ENCODE measurements at regions not wholly inside any gene's neighbourhood (a gene's known extent, or its start where the extent isn't known, plus 50 kb on each side); places are given as distances from the start of the nearest gene placed in this dataset.
"Not testable (repeated sequence)": the region's sequence is repeated elsewhere in the genome, so short reads cannot be mapped to it uniquely, and the experiment has no call there.

GRCh38 chr1:99504287-99504686 lies 141.6 kb upstream of the PALMD start:
- no peak for DNase-seq

DNA sequence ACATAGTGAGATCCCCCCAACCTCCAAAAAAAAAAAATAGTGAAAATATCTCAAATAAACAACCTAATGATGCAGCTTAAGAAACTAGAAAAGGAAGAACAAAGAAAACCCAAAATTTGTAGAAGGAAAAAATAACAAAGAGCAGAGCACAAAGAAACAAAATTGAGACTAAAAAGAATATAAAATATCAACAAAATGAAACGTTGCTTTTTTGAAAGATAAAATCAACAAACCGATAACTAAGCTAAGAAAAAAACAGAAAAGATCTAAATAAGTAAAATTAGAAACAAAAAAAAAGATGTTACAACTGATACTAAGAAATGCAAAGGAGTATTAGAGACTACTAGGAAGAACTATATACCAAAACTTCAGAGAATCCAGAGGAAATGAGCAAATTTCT lies 139.3 kb upstream of the PALMD start:
- no peak for DNase-seq

DNA sequence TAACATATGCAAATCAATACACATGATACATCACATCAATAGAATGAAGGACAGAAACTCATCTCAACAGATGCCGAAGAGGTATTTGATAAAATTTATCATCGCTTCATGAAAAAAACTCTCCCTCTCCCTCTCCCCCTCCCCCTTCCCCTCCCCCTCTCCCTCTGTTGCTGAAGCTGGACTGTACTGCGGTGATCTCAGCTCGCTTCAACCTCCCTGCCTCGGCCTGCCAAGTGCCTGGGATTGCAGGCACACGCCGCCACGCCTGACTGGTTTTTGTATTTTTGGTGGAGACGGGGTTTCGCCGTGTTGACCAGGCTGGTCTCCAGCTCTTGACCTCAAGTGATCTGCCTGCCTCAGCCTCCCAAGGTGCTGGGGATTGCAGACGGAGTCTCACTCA lies 138.5 kb upstream of the PALMD start:
- not testable (repeated sequence) for DNase-seq

GRCh38 chr1:99507906-99508732 lies 137.8 kb upstream of the PALMD start:
- DNase-seq, result no peak

DNA sequence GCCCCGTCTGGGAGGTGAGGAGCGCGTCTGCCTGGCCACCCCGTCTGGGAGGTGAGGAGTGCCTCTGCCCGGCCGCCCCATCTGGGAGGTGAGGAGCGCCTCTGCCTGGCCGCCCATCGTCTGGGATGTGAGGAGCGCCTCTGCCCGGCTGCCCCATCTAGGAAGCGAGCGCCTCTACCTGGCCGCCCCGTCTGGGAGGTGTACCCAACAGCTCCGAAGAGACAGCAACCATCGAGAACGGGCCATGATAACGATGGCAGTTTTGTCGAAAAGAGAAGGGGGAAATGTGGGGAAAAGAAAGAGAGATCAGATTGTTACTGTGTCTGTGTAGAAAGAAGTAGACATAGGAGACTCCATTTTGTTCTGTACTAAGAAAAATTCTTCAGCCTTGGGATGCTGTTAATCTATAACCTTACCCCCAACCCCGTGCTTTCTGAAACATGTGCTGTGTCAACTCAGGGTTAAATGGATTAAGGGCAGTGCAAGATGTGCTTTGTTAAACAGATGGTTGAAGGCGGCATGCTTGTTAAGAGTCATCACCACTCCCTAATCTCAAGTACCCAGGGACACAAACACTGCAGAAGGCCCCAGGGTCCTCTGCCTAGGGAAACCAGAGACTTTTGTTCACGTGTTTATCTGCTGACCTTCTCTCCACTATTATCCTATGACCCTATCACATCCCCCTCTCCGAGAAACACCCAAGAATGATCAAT lies 137.0 kb upstream of the PALMD start:
- DNase-seq, result not testable (repeated sequence)

- DNase-seq, result not testable (repeated sequence)
Measured at GRCh38 chr1:99514823-99515552, 130.9 kb upstream of the PALMD start.

DNA sequence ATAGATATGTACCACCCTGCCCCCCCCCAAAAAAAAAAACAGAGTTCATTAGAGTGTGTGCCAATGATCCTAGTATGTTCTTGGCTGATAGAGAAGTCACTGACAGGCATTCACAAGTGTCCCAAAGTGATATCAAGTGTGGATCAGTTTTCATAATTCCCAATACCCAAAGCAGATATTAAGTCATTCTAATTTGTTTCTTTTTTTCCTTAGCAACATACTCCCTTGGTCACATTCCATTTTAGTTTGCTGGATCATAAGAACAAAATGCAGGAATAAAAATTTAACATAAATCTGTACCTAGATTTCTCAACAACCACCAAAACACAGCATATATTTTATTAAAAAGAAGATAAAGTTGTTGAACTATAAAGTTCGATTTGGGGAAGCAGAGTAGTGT lies 129.8 kb upstream of the PALMD start:
- no peak for DNase-seq

- DNase-seq, result no peak
Measured at GRCh38 chr1:99520121-99520520, 125.8 kb upstream of the PALMD start.

DNA sequence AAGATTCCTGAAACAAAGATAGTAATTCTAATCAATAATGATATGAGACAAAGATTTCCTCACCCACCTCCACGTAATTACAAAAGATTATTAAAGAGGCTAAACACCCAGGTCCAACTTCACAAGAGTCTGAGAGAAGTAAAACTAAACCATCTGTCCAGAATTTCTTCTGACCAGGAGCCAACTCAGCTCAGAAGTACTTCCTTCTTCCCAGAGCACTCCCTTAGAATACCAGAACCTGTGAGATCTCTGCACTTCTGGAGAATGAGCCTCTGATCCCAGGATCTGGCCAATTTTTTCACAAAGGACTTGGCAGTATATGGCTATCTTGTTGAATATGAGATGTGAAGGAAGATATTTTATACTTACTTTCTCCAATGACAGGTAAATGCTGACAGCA lies 120.6 kb upstream of the PALMD start:
- no peak for DNase-seq

- DNase-seq, result no peak
Measured at GRCh38 chr1:99527078-99527477, 118.8 kb upstream of the PALMD start.

DNA sequence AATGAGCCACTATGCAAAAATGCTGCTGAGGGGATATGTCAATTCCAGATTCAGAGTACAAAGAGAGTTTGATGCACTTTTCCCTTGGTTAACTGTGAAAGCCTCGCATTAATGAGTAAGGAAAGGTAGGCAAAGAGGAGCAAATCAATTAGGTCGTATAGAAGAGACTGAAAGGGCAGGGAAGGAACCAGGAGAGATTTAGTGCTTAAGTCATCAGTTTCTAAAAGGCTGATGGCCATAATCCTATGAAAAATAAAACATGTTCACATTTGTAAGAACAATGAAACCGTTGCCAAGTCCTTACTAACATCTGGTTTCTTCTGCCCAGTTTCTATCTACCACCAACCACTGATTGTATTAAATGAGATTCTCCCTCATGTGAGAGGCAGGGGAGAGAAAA lies 118.4 kb upstream of the PALMD start:
- DNase-seq, result no peak

GRCh38 chr1:99529002-99529401 lies 116.9 kb upstream of the PALMD start:
- no peak for DNase-seq

GRCh38 chr1:99531578-99532275 lies 114.2 kb upstream of the PALMD start:
- DNase-seq, result no peak

- DNase-seq, result no peak
Measured at GRCh38 chr1:99532276-99532580, 113.7 kb upstream of the PALMD start.

DNA sequence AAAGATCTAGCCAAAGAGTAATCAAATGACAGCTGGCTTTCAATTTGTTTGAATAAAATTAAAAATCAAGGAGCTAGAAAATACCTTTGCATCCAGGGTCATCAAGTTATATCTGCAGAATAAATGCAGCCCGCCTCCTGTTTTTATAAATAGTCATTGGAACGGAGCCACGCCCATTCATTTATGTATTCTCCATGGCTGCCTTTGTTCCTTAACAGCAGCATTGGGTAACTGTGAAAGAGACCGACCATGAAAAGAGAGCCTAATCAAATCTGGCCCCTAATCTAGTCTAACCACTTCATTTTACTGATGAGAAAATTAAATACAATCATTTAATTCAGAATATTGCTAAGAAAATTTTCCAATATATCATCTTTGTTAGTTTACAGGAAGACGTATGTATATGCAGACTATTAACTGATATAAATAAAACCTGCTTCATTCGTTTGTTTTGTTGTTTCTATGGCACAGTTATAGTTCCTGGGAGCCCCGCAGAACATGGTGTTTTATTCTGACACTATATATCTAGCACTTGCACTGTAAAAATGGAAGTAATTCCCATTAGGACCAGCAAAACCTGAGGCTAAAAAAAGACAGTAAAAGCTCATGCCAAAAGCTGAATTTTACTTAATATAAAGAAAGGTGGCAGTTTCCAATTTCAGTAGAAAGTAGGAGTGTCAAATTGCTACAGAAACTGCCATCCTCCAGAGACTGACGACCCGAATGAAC lies 111.8 kb upstream of the PALMD start:
- no peak for DNase-seq

- DNase-seq, result no peak
Measured at GRCh38 chr1:99534638-99534930, 111.3 kb upstream of the PALMD start.

- DNase-seq, result no peak
Measured at GRCh38 chr1:99535470-99536164, 110.3 kb upstream of the PALMD start.

DNA sequence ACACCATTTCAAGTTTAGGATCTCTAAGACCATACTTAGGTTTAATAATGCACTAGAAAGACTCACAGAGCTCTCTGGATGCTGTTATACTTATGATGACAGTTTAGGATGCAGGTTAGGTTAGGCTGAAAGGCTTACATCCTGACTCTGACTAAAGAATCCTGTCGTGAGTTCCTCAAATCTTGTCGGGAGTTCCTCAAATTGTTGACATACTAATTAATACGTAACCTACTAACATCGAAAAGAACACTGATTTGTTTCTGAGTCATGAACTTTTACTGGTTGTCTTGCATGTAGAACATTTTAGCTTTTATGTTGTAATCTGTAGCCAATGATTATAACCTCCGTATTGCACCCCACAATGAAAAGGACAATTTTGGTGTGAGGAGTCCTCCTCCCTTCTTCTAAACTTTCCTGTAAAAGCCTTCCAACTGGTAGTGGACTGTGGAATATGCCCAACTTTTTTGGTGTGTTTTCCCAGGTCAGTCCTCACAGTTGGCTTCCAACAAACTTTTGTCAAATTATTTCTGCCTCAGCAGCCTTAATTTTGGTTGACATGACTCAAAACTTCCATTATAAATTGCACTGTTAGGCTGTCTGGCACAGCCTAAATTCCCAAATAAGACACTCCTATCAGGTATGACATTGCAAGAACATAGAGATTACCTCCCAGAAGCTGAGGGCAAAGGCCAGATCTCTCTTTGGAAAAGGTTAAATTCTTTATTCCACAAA lies 107.9 kb upstream of the PALMD start:
- no peak for DNase-seq

GRCh38 chr1:99538618-99538956 lies 107.3 kb upstream of the PALMD start:
- no peak for DNase-seq

DNA sequence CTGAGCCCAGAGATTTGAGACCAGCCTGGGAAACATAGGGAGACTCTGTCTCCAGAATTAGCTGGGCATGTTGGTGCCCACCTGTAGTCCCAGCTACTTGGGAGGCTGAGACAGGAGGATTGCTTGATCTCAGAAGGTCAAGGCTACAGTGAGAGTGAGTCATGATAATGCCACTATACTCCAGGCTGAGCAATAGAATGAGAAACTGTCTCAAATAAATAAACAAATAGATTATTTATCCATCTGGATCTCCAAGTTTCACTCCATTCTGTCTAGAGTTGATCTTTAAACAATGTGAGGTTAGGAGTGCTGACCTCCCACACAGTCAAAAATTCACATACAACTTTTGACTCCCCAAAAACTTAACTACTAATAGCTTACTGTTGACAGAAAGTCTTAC lies 106.8 kb upstream of the PALMD start:
- DNase-seq, result no peak

- DNase-seq, result no peak
Measured at GRCh38 chr1:99540744-99541143, 105.2 kb upstream of the PALMD start.

- peak; percentile 66 for DNase-seq
Measured at GRCh38 chr1:99544328-99544727, 101.6 kb upstream of the PALMD start.
